Neural cell (in vitro differentiated cells): ENCODE measurements at regions not wholly inside any gene's neighbourhood (a gene's known extent, or its start where the extent isn't known, plus 50 kb on each side); places are given as distances from the start of the nearest gene placed in this dataset.

Experiments
- H2AFZ ChIP-seq: fragments of 200-600, 300-800 bp; sonication (generic), shearing (Covaris generic); 2 replicates; pipeline ENCODE4 v1.6.0; 2014; ENCODE audit warnings: low read depth, mild to moderate bottlenecking, antibody characterized with exemption, low read length, moderate library complexity
- H3F3A ChIP-seq: fragments of 200-600 bp; shearing (Covaris generic); 2 replicates; pipeline ENCODE4 v1.6.1; 2016; ENCODE audit warnings: mild to moderate bottlenecking, moderate library complexity, mixed read lengths, antibody characterized with exemption, low read length; ENCODE audit not compliant: insufficient read depth, poor library complexity, severe bottlenecking
- H3K27ac ChIP-seq: fragments of 200-600, 300-800 bp; sonication (generic), shearing (Covaris generic); 2 replicates; pipeline ENCODE4 v1.5.1; 2014; ENCODE audit warnings: mild to moderate bottlenecking, low read length, moderate library complexity
- H3K27me3 ChIP-seq: fragments of 300-800, 200-600 bp; sonication (generic), shearing (Covaris generic); 2 replicates; pipeline ENCODE4 v1.6.0; 2014; ENCODE audit warnings: mild to moderate bottlenecking, low read depth, low read length, moderate library complexity; ENCODE audit not compliant: insufficient read depth
- H3K36me3 ChIP-seq: fragments of 300-800, 200-600 bp; sonication (generic), shearing (Covaris generic); 2 replicates; pipeline ENCODE4 v1.5.1; 2014; ENCODE audit warnings: mild to moderate bottlenecking, antibody characterized with exemption, low read length, moderate library complexity; ENCODE audit not compliant: insufficient read depth
- H3K4me2 ChIP-seq: fragments of 300-800, 200-600 bp; sonication (generic), shearing (Covaris generic); 2 replicates; pipeline ENCODE4 v1.6.0; 2014; ENCODE audit warnings: mild to moderate bottlenecking, low read length
- H3K4me3 ChIP-seq: fragments of 300-800, 200-600 bp; sonication (generic), shearing (Covaris generic); 2 replicates; pipeline ENCODE4 v1.5.1; 2014; ENCODE audit warnings: mild to moderate bottlenecking, low read length, moderate library complexity
- H3K79me2 ChIP-seq: fragments of 200-600 bp; shearing (Covaris generic); replicated peaks from 2 replicates; pipeline ENCODE4 v1.6.0; 2014; ENCODE audit warnings: mild to moderate bottlenecking, low read length, moderate library complexity; ENCODE audit not compliant: insufficient read depth
- H3K9ac ChIP-seq: fragments of 300-800, 200-600 bp; sonication (generic), shearing (Covaris generic); 2 replicates; pipeline ENCODE4 v1.6.1; 2016; ENCODE audit warnings: mild to moderate bottlenecking, low read length, mixed read lengths
- H3K9me2 ChIP-seq: fragments of 200-600 bp; shearing (Covaris generic); 2 replicates; pipeline ENCODE4 v1.6.1; 2016; ENCODE audit warnings: mild to moderate bottlenecking, low read length, mixed read lengths; ENCODE audit not compliant: insufficient read depth
- H3K9me3 ChIP-seq: fragments of 200-600, 300-800 bp; sonication (generic), shearing (Covaris generic); 2 replicates; pipeline ENCODE4 v1.6.1; 2016; ENCODE audit warnings: mild to moderate bottlenecking, mixed run types, low read length, moderate library complexity, mixed read lengths
- H4K20me1 ChIP-seq: fragments of 200-600 bp; shearing (Covaris generic); 2 replicates; pipeline ENCODE4 v1.6.1; 2016; ENCODE audit warnings: mild to moderate bottlenecking, mixed run types; ENCODE audit not compliant: insufficient read depth
- EP300 ChIP-seq: fragments of 450-650 bp; conservative IDR thresholded peaks from 2 replicates; pipeline ENCODE4 v1.6.1; 2014; ENCODE audit warnings: antibody characterized with exemption, mild to moderate bottlenecking, moderate library complexity; ENCODE audit not compliant: poor library complexity, severe bottlenecking
- EZH2 ChIP-seq: fragments of 200-600, 300-800 bp; shearing (Covaris generic), sonication (generic); IDR thresholded peaks from 2 replicates; pipeline ENCODE4 v1.6.1; 2014; ENCODE audit warnings: antibody characterized with exemption, low read length, borderline replicate concordance, mild to moderate bottlenecking; ENCODE audit not compliant: insufficient read depth, poor library complexity, severe bottlenecking
- MXI1 ChIP-seq: fragments of 450-650 bp; conservative IDR thresholded peaks from 2 replicates; pipeline ENCODE4 v1.6.1; 2014; ENCODE audit warnings: antibody characterized with exemption, mild to moderate bottlenecking; ENCODE audit not compliant: poor library complexity, severe bottlenecking
- POLR2AphosphoS5 ChIP-seq: IDR thresholded peaks from 2 replicates; pipeline ENCODE4 v1.6.1; 2012
- RAD21 ChIP-seq: fragments of 450-650 bp; conservative IDR thresholded peaks from 2 replicates; pipeline ENCODE4 v1.6.1; 2014; ENCODE audit warnings: antibody characterized with exemption, mild to moderate bottlenecking, moderate library complexity
- SMC3 ChIP-seq: fragments of 450-650 bp; conservative IDR thresholded peaks from 2 replicates; pipeline ENCODE4 v1.6.1; 2014; ENCODE audit warnings: antibody characterized with exemption, mild to moderate bottlenecking, moderate library complexity; ENCODE audit not compliant: poor library complexity
- TAF1 ChIP-seq: IDR thresholded peaks from 2 replicates; pipeline ENCODE4 v1.6.1; 2012; ENCODE audit warnings: low read depth
- TF ChIP-seq, protein P1 (sequence below): fragments of 450-650 bp; IDR thresholded peaks from 2 replicates; pipeline ENCODE4 v1.5.1; 2014; ENCODE audit warnings: antibody characterized with exemption, mild to moderate bottlenecking, moderate library complexity; ENCODE audit not compliant: poor library complexity, severe bottlenecking
- TF ChIP-seq, protein P2 (sequence below): IDR thresholded peaks from 2 replicates; pipeline ENCODE4 v1.6.1; 2012; ENCODE audit warnings: borderline replicate concordance

DNA sequence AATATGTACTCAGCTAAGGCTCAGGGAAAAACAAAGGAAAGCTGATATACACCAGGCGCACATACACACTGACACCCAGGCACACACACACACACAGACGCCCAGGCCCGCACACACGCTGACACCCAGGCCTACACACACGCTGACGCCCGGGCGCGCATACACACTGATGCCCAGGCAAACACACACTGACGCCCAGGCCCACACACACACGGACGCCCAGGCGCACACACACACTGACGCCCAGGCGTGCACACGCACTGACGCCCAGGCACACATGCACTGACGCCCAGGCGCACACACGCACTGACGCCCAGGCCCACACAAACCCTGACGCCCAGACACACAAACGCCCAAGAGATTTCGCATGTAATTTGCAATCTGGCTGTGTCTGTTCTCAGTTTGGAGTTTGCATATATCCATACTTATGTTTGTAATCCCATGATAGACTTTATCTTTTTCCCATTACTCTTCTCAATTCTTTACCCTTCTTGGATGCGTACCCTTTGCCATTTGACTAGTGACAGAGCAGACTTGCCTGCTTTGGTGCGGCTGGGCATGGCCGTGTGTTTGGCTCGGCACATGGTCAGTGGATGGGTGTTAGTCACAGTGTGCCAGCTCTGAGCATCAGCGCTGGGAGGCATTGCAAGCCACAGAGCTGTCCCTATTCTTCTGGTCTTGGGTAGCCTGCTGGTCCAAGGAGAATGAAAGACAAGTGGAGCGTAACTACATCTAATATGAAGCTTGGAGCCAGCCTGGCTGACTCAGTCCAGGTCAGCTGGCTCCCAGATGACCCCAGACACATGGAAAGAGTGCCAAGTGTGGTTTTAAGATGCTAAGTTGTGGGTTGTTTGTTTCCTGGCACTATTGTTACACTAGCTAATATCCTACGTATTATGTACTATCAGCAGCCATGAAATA lies 632.4 kb upstream of the ZFP42 start:
- Histone ChIP-seq H3K27me3 (no peaks in the 10 kb centered on the region), H3F3A (no peaks in the 10 kb centered on the region), H3K9me2 (no peaks in the 10 kb centered on the region), H3K4me2 (no peak overlapping the region), H3K79me2 (no peaks in the 10 kb centered on the region), H3K9ac (no peak overlapping the region), H4K20me1 (no peaks in the 10 kb centered on the region), H3K9me3 (no peaks in the 10 kb centered on the region), H2AFZ (no peak overlapping the region), H3K4me3 (no peak overlapping the region), H3K36me3 (no peaks in the 10 kb centered on the region), H3K27ac (no peak overlapping the region)
- no peak for TF ChIP-seq SMC3
- TF ChIP-seq POLR2AphosphoS5: no peak
- TF ChIP-seq RAD21: no peak
- TF ChIP-seq EZH2: no peak
- no peak for TF ChIP-seq EP300
- TF ChIP-seq, protein P1, sequence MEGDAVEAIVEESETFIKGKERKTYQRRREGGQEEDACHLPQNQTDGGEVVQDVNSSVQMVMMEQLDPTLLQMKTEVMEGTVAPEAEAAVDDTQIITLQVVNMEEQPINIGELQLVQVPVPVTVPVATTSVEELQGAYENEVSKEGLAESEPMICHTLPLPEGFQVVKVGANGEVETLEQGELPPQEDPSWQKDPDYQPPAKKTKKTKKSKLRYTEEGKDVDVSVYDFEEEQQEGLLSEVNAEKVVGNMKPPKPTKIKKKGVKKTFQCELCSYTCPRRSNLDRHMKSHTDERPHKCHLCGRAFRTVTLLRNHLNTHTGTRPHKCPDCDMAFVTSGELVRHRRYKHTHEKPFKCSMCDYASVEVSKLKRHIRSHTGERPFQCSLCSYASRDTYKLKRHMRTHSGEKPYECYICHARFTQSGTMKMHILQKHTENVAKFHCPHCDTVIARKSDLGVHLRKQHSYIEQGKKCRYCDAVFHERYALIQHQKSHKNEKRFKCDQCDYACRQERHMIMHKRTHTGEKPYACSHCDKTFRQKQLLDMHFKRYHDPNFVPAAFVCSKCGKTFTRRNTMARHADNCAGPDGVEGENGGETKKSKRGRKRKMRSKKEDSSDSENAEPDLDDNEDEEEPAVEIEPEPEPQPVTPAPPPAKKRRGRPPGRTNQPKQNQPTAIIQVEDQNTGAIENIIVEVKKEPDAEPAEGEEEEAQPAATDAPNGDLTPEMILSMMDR: no peak
- no peak for TF ChIP-seq MXI1
- TF ChIP-seq, protein P2, sequence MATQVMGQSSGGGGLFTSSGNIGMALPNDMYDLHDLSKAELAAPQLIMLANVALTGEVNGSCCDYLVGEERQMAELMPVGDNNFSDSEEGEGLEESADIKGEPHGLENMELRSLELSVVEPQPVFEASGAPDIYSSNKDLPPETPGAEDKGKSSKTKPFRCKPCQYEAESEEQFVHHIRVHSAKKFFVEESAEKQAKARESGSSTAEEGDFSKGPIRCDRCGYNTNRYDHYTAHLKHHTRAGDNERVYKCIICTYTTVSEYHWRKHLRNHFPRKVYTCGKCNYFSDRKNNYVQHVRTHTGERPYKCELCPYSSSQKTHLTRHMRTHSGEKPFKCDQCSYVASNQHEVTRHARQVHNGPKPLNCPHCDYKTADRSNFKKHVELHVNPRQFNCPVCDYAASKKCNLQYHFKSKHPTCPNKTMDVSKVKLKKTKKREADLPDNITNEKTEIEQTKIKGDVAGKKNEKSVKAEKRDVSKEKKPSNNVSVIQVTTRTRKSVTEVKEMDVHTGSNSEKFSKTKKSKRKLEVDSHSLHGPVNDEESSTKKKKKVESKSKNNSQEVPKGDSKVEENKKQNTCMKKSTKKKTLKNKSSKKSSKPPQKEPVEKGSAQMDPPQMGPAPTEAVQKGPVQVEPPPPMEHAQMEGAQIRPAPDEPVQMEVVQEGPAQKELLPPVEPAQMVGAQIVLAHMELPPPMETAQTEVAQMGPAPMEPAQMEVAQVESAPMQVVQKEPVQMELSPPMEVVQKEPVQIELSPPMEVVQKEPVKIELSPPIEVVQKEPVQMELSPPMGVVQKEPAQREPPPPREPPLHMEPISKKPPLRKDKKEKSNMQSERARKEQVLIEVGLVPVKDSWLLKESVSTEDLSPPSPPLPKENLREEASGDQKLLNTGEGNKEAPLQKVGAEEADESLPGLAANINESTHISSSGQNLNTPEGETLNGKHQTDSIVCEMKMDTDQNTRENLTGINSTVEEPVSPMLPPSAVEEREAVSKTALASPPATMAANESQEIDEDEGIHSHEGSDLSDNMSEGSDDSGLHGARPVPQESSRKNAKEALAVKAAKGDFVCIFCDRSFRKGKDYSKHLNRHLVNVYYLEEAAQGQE: no peak
- TF ChIP-seq TAF1: no peak

DNA sequence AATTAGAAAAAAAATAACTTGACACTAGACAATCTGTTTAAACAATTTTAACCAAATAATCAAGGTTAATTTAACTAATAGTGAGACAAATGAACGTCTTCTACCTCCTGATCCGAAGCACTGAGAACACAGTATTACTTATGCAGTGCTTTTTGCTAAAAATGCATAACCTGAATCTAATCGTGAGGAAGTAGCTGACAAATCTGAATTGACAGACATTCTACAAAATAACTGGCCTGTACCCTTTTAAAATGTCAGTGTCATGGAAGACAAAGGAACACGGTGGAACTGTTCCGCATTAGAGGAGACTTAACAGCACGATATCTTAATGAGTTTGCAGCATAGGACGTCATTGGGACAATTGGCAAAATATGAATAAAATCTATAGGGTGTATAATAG lies 631.2 kb upstream of the ZFP42 start:
- H3K36me3 ChIP-seq: no peaks in the 10 kb centered on the region
- no peaks in the 10 kb centered on the region for H3K79me2 ChIP-seq
- no peaks in the 10 kb centered on the region for H3K27me3 ChIP-seq
- no peak overlapping the region for H2AFZ ChIP-seq
- no peak overlapping the region for H3K4me3 ChIP-seq
- H3K9me3 ChIP-seq: no peaks in the 10 kb centered on the region
- TF ChIP-seq EP300: peak; percentile 12
- TF ChIP-seq TAF1: no peak
- no peak overlapping the region for H3K9ac ChIP-seq
- H4K20me1 ChIP-seq: no peaks in the 10 kb centered on the region
- H3F3A ChIP-seq: no peaks in the 10 kb centered on the region
- no peaks in the 10 kb centered on the region for H3K9me2 ChIP-seq
- no peak overlapping the region for H3K27ac ChIP-seq
- no peak overlapping the region for H3K4me2 ChIP-seq
